Mesothelial cell of epicardium (in vitro differentiated cells): ENCODE measurements at regions not wholly inside any gene's neighbourhood (a gene's known extent, or its start where the extent isn't known, plus 50 kb on each side); places are given as distances from the start of the nearest gene placed in this dataset.

ENCODE experiments used
- DNase-seq, 2 experiments: peaks; one replicate each; pipeline ENCODE4 v3.0.0; 2021; ENCODE audit warnings: low spot score in 2 of 2; ENCODE audit not compliant: unreplicated experiment in 2 of 2
- H3K27ac Mint-ChIP-seq: 2 replicates; pipeline ENCODE4 v1.8.0; 2021; ENCODE audit warnings: mixed read lengths
- H3K27me3 Mint-ChIP-seq: 2 replicates; pipeline ENCODE4 v1.8.0; 2021; ENCODE audit warnings: low read depth, mixed read lengths
- H3K36me3 Mint-ChIP-seq: 2 replicates; pipeline ENCODE4 v1.8.0; 2021; ENCODE audit warnings: mixed read lengths
- H3K4me1 Mint-ChIP-seq: 2 replicates; pipeline ENCODE4 v1.8.0; 2021; ENCODE audit warnings: mixed read lengths
- H3K4me3 Mint-ChIP-seq: 2 replicates; pipeline ENCODE4 v1.8.0; 2021; ENCODE audit warnings: mild to moderate bottlenecking, moderate library complexity, mixed read lengths
- H3K9me3 Mint-ChIP-seq: 2 replicates; pipeline ENCODE4 v1.8.0; 2021; ENCODE audit warnings: mixed read lengths
- CTCF ChIP-seq: fragments of 200-600 bp; sonication (generic); IDR thresholded peaks from one replicate; pipeline ENCODE4 v1.5.0; 2021; ENCODE audit warnings: antibody characterized with exemption; ENCODE audit not compliant: unreplicated experiment

DNA sequence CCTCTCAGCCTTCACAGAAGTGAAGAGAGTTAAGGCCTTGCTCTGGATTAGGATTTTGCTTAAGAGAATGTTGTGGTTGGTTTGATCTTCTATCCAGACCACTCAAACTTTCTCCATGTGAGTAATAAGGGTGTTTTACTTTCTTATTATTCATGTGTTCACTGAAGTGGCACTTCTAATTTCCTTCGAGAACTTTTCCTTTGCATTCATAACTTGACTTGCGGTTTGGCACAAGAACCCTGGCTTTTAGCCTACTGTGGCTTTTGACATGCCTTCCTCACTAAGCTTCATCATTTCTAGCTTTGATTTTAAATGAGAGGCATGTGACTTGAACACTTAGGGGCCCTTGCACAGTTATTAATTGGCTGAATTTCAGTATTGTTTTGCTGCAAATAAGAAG, 166.1 kb upstream of the OPRM1 start:
- no peak for DNase-seq
- TF ChIP-seq CTCF, result no peak
- Mint-ChIP-seq H3K9me3 (peaks cover 30% of the 10 kb centered on the region), H3K27ac (no peak overlapping the region), H3K4me1 (no peaks in the 10 kb centered on the region), H3K36me3 (no peaks in the 10 kb centered on the region), H3K27me3 (no peaks in the 10 kb centered on the region), H3K4me3 (no peak overlapping the region)

DNA sequence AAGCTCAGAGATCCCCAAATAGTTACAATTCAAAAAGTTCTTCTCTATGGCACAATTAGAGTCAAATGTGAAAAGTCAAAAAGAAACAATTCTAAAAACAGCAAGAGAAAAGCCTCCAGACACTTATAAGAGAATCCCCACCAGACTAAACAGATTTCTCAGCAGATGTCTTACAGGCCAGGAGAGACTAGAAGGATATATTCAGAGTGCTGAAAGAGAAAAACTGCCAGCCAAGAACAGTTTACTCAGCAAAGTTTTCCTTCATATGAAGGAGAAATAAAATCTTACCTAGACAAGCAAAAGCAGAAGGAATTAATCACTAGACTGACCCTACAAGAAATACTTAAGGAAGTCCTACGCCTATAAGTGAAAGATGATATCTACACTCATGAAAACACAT, 176.1 kb upstream of the OPRM1 start:
- H3K36me3 Mint-ChIP-seq, result no peaks in the 10 kb centered on the region
- H3K9me3 Mint-ChIP-seq, result peaks cover 19% of the 10 kb centered on the region
- no peak for DNase-seq
- H3K27ac Mint-ChIP-seq, result no peak overlapping the region
- no peak overlapping the region for H3K4me3 Mint-ChIP-seq
- no peak for TF ChIP-seq CTCF
- H3K4me1 Mint-ChIP-seq, result no peaks in the 10 kb centered on the region
- no peaks in the 10 kb centered on the region for H3K27me3 Mint-ChIP-seq

- H3K27ac Mint-ChIP-seq, result no peak overlapping the region
- TF ChIP-seq CTCF, result no peak
- no peak for DNase-seq
- peaks cover 16% of the 10 kb centered on the region for H3K9me3 Mint-ChIP-seq
- H3K27me3 Mint-ChIP-seq, result no peaks in the 10 kb centered on the region
- H3K4me1 Mint-ChIP-seq, result no peaks in the 10 kb centered on the region
- no peaks in the 10 kb centered on the region for H3K36me3 Mint-ChIP-seq
- no peak overlapping the region for H3K4me3 Mint-ChIP-seq
Measured at GRCh38 chr6:153862139-153862538, 176.9 kb upstream of the OPRM1 start.

GRCh38 chr6:153858529-153858928, 180.5 kb upstream of the OPRM1 start:
- Mint-ChIP-seq H3K4me1 (no peaks in the 10 kb centered on the region), H3K27ac (no peak overlapping the region), H3K36me3 (no peaks in the 10 kb centered on the region), H3K4me3 (no peak overlapping the region), H3K9me3 (peaks cover 15% of the 10 kb centered on the region), H3K27me3 (no peaks in the 10 kb centered on the region)
- no peak for DNase-seq
- TF ChIP-seq CTCF, result no peak

- DNase-seq, result no peak
- Mint-ChIP-seq H3K27me3 (no peaks in the 10 kb centered on the region), H3K4me3 (no peak overlapping the region), H3K36me3 (no peaks in the 10 kb centered on the region), H3K27ac (no peak overlapping the region), H3K9me3 (peaks cover 2% of the 10 kb centered on the region), H3K4me1 (no peaks in the 10 kb centered on the region)
- no peak for TF ChIP-seq CTCF
Measured at GRCh38 chr6:153856929-153857376, 182.1 kb upstream of the OPRM1 start.

- TF ChIP-seq CTCF, result no peak
- no peak for DNase-seq
- no peak overlapping the region for H3K27ac Mint-ChIP-seq
- peaks cover 3% of the 10 kb centered on the region for H3K9me3 Mint-ChIP-seq
- no peaks in the 10 kb centered on the region for H3K36me3 Mint-ChIP-seq
- H3K4me3 Mint-ChIP-seq, result no peak overlapping the region
- no peaks in the 10 kb centered on the region for H3K4me1 Mint-ChIP-seq
- no peaks in the 10 kb centered on the region for H3K27me3 Mint-ChIP-seq
Measured at GRCh38 chr6:153852481-153852880, 186.6 kb upstream of the OPRM1 start.
